ENCODE measurements at regions not wholly inside any gene's neighbourhood (a gene's known extent, or its start where the extent isn't known, plus 50 kb on each side); places are given as distances from the start of the nearest gene placed in this dataset.

DNA sequence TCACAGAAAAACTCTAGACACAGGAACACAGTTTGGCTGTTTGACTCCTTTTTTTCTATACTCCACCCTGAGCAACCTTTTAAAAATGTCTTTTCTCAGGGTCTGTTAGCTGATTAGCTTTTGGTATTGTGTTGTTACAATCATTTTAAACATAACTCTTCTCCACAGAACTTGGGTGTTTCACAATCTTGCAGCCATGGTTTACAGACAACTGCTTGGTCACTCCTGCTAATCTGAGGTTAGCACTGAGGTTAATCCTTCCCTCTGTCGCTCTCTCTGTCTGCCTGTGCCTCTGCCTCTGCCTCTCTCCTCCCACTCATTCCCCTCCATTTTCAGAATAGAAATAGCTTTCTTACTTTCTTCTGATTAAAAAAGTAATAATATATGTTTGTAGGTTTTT lies 62.4 kb upstream of the ZBED5 start:
- peak; percentile 78 for DNase-seq (ENCODE audit: low read depth)
- TF ChIP-seq, protein P1, sequence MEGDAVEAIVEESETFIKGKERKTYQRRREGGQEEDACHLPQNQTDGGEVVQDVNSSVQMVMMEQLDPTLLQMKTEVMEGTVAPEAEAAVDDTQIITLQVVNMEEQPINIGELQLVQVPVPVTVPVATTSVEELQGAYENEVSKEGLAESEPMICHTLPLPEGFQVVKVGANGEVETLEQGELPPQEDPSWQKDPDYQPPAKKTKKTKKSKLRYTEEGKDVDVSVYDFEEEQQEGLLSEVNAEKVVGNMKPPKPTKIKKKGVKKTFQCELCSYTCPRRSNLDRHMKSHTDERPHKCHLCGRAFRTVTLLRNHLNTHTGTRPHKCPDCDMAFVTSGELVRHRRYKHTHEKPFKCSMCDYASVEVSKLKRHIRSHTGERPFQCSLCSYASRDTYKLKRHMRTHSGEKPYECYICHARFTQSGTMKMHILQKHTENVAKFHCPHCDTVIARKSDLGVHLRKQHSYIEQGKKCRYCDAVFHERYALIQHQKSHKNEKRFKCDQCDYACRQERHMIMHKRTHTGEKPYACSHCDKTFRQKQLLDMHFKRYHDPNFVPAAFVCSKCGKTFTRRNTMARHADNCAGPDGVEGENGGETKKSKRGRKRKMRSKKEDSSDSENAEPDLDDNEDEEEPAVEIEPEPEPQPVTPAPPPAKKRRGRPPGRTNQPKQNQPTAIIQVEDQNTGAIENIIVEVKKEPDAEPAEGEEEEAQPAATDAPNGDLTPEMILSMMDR (conservative IDR thresholded peaks at IDR 0.05; ENCODE audit: low read depth, low read length) = no peak
- no peak overlapping the region for H3K4me3 ChIP-seq (ENCODE audit: low read length)

DNA sequence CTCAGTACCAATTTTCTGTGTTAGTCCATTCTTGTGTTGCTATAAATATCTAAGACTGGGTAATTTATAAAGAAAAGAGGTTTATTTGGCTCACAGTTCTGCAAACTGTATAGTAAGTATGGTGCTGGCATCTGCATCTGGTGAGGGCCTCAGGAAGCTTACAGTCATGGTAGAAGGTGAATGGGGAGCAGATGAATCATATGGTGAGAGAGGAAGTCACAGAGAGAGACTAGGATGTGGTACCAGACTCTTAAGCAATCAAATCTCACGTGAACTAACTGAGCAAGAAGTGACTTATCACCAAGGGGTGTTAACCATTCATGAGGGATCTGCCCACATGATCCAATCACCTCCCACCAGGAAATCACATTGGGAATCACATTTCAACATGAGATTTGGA lies 60.8 kb upstream of the ZBED5 start:
- TF ChIP-seq, protein P1 (conservative IDR thresholded peaks at IDR 0.05; ENCODE audit: low read depth, low read length) = no peak
- no peak for DNase-seq (ENCODE audit: low read depth)
- H3K4me3 ChIP-seq (ENCODE audit: low read length) = no peak overlapping the region

DNA sequence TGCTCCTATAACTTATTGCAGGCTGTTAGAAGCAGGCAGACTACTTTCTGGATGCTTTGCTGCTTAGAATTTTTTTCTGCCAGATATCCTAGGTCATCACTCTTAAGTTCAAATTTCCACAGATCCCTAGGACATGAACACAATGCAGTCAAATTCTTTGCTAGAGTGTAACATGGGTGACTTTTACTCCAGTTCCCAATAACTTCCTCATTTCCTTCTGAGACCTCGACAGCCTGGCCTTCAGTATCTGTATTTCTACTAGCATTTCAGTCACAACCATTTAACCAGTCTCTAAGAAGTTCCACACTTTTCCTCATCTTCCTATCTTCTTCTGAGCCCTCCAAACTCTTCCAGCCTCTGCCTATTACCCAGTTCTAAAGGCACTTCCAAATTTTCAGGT lies 60.4 kb upstream of the ZBED5 start:
- TF ChIP-seq, protein P1 (conservative IDR thresholded peaks at IDR 0.05; ENCODE audit: low read depth, low read length) = no peak
- DNase-seq (ENCODE audit: low read depth) = no peak
- no peak overlapping the region for H3K4me3 ChIP-seq (ENCODE audit: low read length)

DNA sequence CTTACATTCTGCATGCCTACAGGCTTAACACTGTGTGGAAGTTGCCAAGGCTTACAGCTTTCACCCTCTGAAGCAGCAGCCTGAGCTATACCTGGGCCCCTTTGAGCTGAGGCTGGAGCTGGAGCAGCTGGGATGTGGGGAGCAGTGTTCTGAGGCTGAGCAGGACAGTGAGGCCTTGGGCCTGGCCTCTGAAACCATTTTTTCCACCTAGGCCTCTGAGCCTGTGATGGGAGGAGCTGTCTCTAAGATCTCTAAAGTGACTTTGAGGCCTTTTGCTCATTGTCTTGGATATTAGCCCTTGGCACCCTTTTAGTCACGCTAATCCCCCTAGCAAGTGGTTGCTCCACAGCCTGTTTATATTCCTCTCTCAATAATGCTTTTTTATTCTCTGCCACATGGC lies 59.9 kb upstream of the ZBED5 start:
- TF ChIP-seq, protein P1 (conservative IDR thresholded peaks at IDR 0.05; ENCODE audit: low read depth, low read length) = no peak
- no peak for DNase-seq (ENCODE audit: low read depth)
- no peak overlapping the region for H3K4me3 ChIP-seq (ENCODE audit: low read length)

DNA sequence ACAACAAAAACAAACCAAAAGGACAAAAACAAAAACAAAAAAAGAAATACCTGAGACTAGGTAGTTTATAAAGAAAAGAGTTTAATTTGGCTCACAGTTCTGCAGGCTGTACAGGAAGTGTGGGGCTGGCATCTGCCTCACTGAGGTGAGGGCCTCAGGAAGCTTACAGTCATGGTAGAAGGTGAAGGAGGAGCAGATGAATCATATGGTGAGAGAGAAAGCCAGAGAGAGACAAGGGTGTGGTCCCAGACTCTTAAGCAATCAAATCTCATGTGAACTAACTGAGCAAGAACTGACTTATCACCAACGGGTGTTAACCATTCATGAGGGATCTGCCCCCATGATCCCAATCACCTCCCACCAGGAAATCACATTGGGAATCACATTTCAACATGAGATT lies 58.8 kb upstream of the ZBED5 start:
- DNase-seq (ENCODE audit: low read depth) = no peak
- TF ChIP-seq, protein P1 (conservative IDR thresholded peaks at IDR 0.05; ENCODE audit: low read depth, low read length) = no peak

DNA sequence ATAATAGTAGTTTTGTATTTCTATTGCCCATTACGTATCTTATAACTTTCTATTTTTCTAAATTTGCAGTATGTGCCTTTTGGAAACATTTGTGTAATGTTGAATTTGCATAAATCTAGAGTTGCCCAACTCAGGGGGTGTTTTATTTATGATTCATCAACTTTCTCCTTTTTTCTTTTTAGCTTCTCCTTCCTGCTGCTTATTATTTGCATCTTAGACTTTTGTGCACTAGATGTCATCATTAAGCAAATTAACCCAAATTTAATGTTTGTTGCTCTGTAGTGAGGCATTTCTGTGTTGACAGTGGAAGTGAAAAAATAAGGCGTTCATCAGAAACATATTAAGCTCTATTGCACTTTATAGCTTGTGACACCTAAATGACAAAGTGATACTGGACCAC lies 56.2 kb upstream of the ZBED5 start:
- no peak for DNase-seq (ENCODE audit: low read depth)
- no peak overlapping the region for H3K4me3 ChIP-seq (ENCODE audit: low read length)
- TF ChIP-seq, protein P1 (conservative IDR thresholded peaks at IDR 0.05; ENCODE audit: low read depth, low read length) = no peak

More for the DNA sequence above, 58.8 kb upstream of the ZBED5 start:
- H3K4me3 ChIP-seq (ENCODE audit: low read length) = no peak overlapping the region

DNA sequence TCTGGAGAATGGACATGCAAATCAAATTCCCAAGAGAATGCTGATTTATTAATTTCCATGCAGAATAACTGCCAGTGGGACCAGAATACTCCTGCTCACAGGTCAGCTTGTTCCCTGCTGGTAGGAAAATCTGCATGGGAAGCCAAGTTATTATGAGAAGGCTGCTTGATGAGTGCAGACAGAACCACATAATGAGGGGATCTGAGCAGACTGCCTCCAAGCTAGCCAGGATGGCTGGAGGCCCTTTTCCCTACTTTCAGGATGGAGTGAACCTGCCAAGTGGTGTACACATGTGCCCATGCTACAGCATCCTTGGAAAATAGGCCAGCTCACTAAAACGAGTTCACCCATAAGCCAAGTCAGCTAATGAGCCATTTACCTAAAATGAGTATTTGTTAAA lies 55.2 kb upstream of the ZBED5 start:
- no peak overlapping the region for H3K4me3 ChIP-seq (ENCODE audit: low read length)
- DNase-seq (ENCODE audit: low read depth) = no peak
- TF ChIP-seq, protein P1 (conservative IDR thresholded peaks at IDR 0.05; ENCODE audit: low read depth, low read length) = no peak
